ENCODE measurements at regions not wholly inside any gene's neighbourhood (a gene's known extent, or its start where the extent isn't known, plus 50 kb on each side); places are given as distances from the start of the nearest gene placed in this dataset.

GRCh38 chr7:10657837-10658236, 315.8 kb upstream of the PHF14 start:
- no peak overlapping the region for H3K4me3 Mint-ChIP-seq (ENCODE audit: unreplicated experiment)
- no peak for TF ChIP-seq CTCF (IDR thresholded peaks at IDR 0.05; ENCODE audit: unreplicated experiment)
- H3K27me3 Mint-ChIP-seq (ENCODE audit: unreplicated experiment), result no peaks in the 10 kb centered on the region
- no peak for DNase-seq (ENCODE audit: low spot score)
- no peaks in the 10 kb centered on the region for H3K36me3 Mint-ChIP-seq (ENCODE audit: low read depth, unreplicated experiment)
- H3K9me3 Mint-ChIP-seq (ENCODE audit: unreplicated experiment), result no peaks in the 10 kb centered on the region
- no peaks in the 10 kb centered on the region for H3K4me1 Mint-ChIP-seq (ENCODE audit: unreplicated experiment)
- no peak overlapping the region for H3K27ac Mint-ChIP-seq (ENCODE audit: unreplicated experiment)

- Mint-ChIP-seq H3K9me3 (ENCODE audit: unreplicated experiment) (no peaks in the 10 kb centered on the region), H3K4me3 (ENCODE audit: unreplicated experiment) (no peak overlapping the region), H3K36me3 (ENCODE audit: low read depth, unreplicated experiment) (no peaks in the 10 kb centered on the region), H3K27me3 (ENCODE audit: unreplicated experiment) (no peaks in the 10 kb centered on the region), H3K4me1 (ENCODE audit: unreplicated experiment) (no peaks in the 10 kb centered on the region), H3K27ac (ENCODE audit: unreplicated experiment) (no peak overlapping the region)
- no peak for TF ChIP-seq CTCF (IDR thresholded peaks at IDR 0.05; ENCODE audit: unreplicated experiment)
- no peak for DNase-seq (ENCODE audit: low spot score)
Observed at GRCh38 chr7:10662491-10662890, 311.2 kb upstream of the PHF14 start.

GRCh38 chr7:10662982-10663884, 310.4 kb upstream of the PHF14 start:
- H3K4me1 Mint-ChIP-seq (ENCODE audit: unreplicated experiment), result no peaks in the 10 kb centered on the region
- H3K9me3 Mint-ChIP-seq (ENCODE audit: unreplicated experiment), result no peaks in the 10 kb centered on the region
- no peaks in the 10 kb centered on the region for H3K27me3 Mint-ChIP-seq (ENCODE audit: unreplicated experiment)
- no peak overlapping the region for H3K4me3 Mint-ChIP-seq (ENCODE audit: unreplicated experiment)
- no peaks in the 10 kb centered on the region for H3K36me3 Mint-ChIP-seq (ENCODE audit: low read depth, unreplicated experiment)
- no peak for DNase-seq (ENCODE audit: low spot score)
- H3K27ac Mint-ChIP-seq (ENCODE audit: unreplicated experiment), result no peak overlapping the region
- no peak for TF ChIP-seq CTCF (IDR thresholded peaks at IDR 0.05; ENCODE audit: unreplicated experiment)

GRCh38 chr7:10672186-10672585, 301.5 kb upstream of the PHF14 start:
- no peak for TF ChIP-seq CTCF (IDR thresholded peaks at IDR 0.05; ENCODE audit: unreplicated experiment)

GRCh38 chr7:10677211-10677610, 296.5 kb upstream of the PHF14 start:
- no peak overlapping the region for H3K4me3 Mint-ChIP-seq (ENCODE audit: unreplicated experiment)
- H3K36me3 Mint-ChIP-seq (ENCODE audit: low read depth, unreplicated experiment), result no peaks in the 10 kb centered on the region
- H3K27ac Mint-ChIP-seq (ENCODE audit: unreplicated experiment), result no peak overlapping the region
- no peaks in the 10 kb centered on the region for H3K27me3 Mint-ChIP-seq (ENCODE audit: unreplicated experiment)
- no peak for TF ChIP-seq CTCF (IDR thresholded peaks at IDR 0.05; ENCODE audit: unreplicated experiment)
- no peak for DNase-seq (ENCODE audit: low spot score)
- no peaks in the 10 kb centered on the region for H3K9me3 Mint-ChIP-seq (ENCODE audit: unreplicated experiment)
- H3K4me1 Mint-ChIP-seq (ENCODE audit: unreplicated experiment), result no peaks in the 10 kb centered on the region

More at GRCh38 chr7:10672186-10672585, 301.5 kb upstream of the PHF14 start:
- no peak for DNase-seq (ENCODE audit: low spot score)
- H3K27me3 Mint-ChIP-seq (ENCODE audit: unreplicated experiment), result no peaks in the 10 kb centered on the region
- H3K9me3 Mint-ChIP-seq (ENCODE audit: unreplicated experiment), result no peaks in the 10 kb centered on the region
- no peaks in the 10 kb centered on the region for H3K4me1 Mint-ChIP-seq (ENCODE audit: unreplicated experiment)
- no peak overlapping the region for H3K4me3 Mint-ChIP-seq (ENCODE audit: unreplicated experiment)
- H3K27ac Mint-ChIP-seq (ENCODE audit: unreplicated experiment), result no peak overlapping the region
- no peaks in the 10 kb centered on the region for H3K36me3 Mint-ChIP-seq (ENCODE audit: low read depth, unreplicated experiment)

All from endothelial cell (in vitro differentiated cells).